ENCODE measurements at regions not wholly inside any gene's neighbourhood (a gene's known extent, or its start where the extent isn't known, plus 50 kb on each side); places are given as distances from the start of the nearest gene placed in this dataset.
A peak's percentile ranks its signal among the peaks of the same experiment; 100 is the strongest.
"Not testable (repeated sequence)": the region's sequence is repeated elsewhere in the genome, so short reads cannot be mapped to it uniquely, and the experiment has no call there.

DNA sequence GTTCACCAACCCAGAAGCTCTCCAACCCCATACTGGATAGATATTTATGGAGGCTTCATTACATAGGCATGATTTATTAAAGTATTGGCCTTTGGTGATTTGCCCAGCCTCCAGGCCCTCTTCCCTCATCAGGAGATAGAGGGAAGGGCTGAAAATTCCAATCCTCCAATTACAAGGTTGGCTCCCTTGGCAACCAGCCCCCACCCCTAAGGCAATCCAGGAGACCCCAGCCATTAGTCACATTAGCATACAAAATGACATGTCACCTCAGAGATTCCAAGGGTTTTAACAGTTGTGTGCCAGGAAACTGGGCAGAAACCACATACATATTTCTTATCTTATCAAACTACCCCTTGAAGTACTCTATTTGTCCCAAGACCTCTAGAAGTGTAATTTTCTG, 210.0 kb downstream of the HINT1 start:
- Histone ChIP-seq H3K27me3 (ENCODE audit: control insufficient read depth, insufficient read depth, low read length) (no peaks in the 10 kb centered on the region), H3K9me3 (ENCODE audit: control insufficient read depth, insufficient read depth, low read depth, low read length) (no peaks in the 10 kb centered on the region), H3K9ac (ENCODE audit: low read length) (no peak overlapping the region), H3K4me3 (ENCODE audit: low read depth, low read length) (no peak overlapping the region), H3K36me3 (ENCODE audit: control insufficient read depth, insufficient read depth, low read length) (no peaks in the 10 kb centered on the region), H3K4me1 (ENCODE audit: control insufficient read depth, insufficient read depth, low read length) (peaks cover 17% of the 10 kb centered on the region; the same call in 1 of the 2 replicates), H3K27ac (ENCODE audit: low read depth, low read length) (peak overlapping the region; percentile 20; the same call in 1 of the 2 replicates)

DNA sequence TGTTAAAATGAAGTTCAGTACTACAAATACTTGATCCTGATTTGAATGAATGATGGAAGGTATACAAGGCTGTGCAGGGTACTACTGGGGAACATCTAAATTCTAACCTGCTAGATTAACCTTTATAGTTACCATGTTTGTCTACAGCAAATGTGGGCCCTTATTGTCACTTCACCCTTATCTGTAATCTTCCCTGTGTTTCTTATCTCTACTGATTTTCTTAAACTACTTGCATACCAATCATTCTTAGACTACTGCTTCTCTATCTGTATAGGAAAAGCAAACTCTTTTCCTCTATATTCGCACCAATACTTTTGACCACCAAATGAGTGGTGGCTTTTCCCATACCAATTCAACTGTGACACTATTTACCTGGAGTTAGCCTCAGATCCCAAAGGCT, 210.7 kb downstream of the HINT1 start:
- Histone ChIP-seq H3K4me1 (ENCODE audit: control insufficient read depth, insufficient read depth, low read length) (peaks cover 17% of the 10 kb centered on the region; the same call in 1 of the 2 replicates), H3K9me3 (ENCODE audit: control insufficient read depth, insufficient read depth, low read depth, low read length) (no peaks in the 10 kb centered on the region)

DNA sequence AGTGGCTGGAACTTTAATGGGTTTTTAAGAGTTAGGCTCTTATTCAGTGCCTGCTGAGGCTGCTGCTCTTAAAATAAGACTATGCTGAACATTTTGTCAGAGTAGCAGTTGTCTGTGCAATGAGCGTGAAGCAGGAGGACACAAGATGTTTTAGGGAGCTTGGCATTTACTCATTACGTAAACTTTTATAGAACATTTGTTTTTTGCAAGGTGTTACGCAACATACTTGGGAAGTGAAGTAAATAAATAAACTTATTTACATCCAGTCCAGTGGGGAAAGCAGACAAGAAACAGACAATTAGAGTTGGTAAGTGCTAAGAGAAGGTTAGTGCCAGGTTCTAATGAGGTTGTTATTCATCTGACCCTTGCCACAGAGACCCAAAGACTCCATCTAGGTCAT, 226.0 kb downstream of the HINT1 start:
- Histone ChIP-seq H3K27me3 (ENCODE audit: control insufficient read depth, insufficient read depth, low read length) (no peaks in the 10 kb centered on the region), H3K4me1 (ENCODE audit: control insufficient read depth, insufficient read depth, low read length) (no peaks in the 10 kb centered on the region), H3K9ac (ENCODE audit: low read length) (no peak overlapping the region), H3K27ac (ENCODE audit: low read depth, low read length) (no peak overlapping the region), H3K36me3 (ENCODE audit: control insufficient read depth, insufficient read depth, low read length) (no peaks in the 10 kb centered on the region), H3K4me3 (ENCODE audit: low read depth, low read length) (no peak overlapping the region), H3K9me3 (ENCODE audit: control insufficient read depth, insufficient read depth, low read depth, low read length) (no peaks in the 10 kb centered on the region)

More for the DNA sequence above, 210.7 kb downstream of the HINT1 start:
- no peaks in the 10 kb centered on the region for H3K36me3 ChIP-seq (ENCODE audit: control insufficient read depth, insufficient read depth, low read length)
- H3K27ac ChIP-seq (ENCODE audit: low read depth, low read length): no peak overlapping the region
- H3K4me3 ChIP-seq (ENCODE audit: low read depth, low read length): no peak overlapping the region
- H3K9ac ChIP-seq (ENCODE audit: low read length): peak overlapping the region; percentile 27
- no peaks in the 10 kb centered on the region for H3K27me3 ChIP-seq (ENCODE audit: control insufficient read depth, insufficient read depth, low read length)

DNA sequence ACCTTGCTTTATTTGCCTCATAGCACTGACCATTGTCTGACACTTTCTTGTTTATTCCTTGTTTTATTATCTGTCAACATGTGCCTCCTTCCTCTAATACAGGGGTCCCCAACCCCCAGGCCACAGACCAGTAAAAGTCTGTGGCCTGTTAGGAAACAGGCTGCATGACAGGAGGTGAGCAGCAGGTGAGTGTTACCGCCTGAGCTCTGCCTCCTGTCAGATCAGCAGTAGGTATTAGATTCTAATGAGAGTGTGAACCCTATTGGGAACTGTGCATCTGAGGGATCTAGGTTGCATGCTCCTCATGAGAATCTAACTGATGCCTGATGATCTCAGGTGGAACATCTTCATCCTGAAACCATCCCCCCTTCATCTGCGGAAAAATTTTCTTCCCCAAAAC, 228.0 kb downstream of the HINT1 start:
- H3K4me1 ChIP-seq (ENCODE audit: control insufficient read depth, insufficient read depth, low read length): no peaks in the 10 kb centered on the region
- H3K27ac ChIP-seq (ENCODE audit: low read depth, low read length): no peak overlapping the region
- no peak overlapping the region for H3K4me3 ChIP-seq (ENCODE audit: low read depth, low read length)
- no peaks in the 10 kb centered on the region for H3K27me3 ChIP-seq (ENCODE audit: control insufficient read depth, insufficient read depth, low read length)
- no peaks in the 10 kb centered on the region for H3K36me3 ChIP-seq (ENCODE audit: control insufficient read depth, insufficient read depth, low read length)
- no peak overlapping the region for H3K9ac ChIP-seq (ENCODE audit: low read length)
- no peaks in the 10 kb centered on the region for H3K9me3 ChIP-seq (ENCODE audit: control insufficient read depth, insufficient read depth, low read depth, low read length)

GRCh38 chr5:130923543-130924124, 241.4 kb downstream of the HINT1 start:
- Histone ChIP-seq H3K4me3 (ENCODE audit: low read depth, low read length) (no peak overlapping the region), H3K9me3 (ENCODE audit: control insufficient read depth, insufficient read depth, low read depth, low read length) (no peaks in the 10 kb centered on the region), H3K9ac (ENCODE audit: low read length) (no peak overlapping the region), H3K4me1 (ENCODE audit: control insufficient read depth, insufficient read depth, low read length) (peaks cover 2% of the 10 kb centered on the region; the same call in 1 of the 2 replicates), H3K36me3 (ENCODE audit: control insufficient read depth, insufficient read depth, low read length) (no peaks in the 10 kb centered on the region), H3K27ac (ENCODE audit: low read depth, low read length) (no peak overlapping the region), H3K27me3 (ENCODE audit: control insufficient read depth, insufficient read depth, low read length) (no peaks in the 10 kb centered on the region)

DNA sequence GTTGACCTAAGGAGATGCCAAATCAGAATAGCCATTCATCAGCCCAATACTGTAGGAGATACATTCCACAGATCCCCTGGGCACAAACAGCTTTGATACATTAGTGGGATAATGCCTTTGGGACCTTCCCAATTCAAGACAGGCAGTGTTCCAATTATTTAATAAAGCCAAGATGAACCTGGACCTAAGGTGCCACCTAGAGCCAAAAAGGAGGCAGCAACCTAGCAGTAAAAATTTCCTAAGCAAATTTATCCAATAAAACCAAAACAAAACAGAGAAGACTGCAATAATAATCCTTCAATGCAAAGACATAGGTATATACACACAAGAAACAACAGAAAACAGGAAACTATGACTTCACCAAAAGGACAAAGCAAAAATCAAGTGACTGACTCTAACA, 253.0 kb downstream of the HINT1 start:
- no peaks in the 10 kb centered on the region for H3K27me3 ChIP-seq (ENCODE audit: control insufficient read depth, insufficient read depth, low read length)
- no peaks in the 10 kb centered on the region for H3K9me3 ChIP-seq (ENCODE audit: control insufficient read depth, insufficient read depth, low read depth, low read length)
- H3K9ac ChIP-seq (ENCODE audit: low read length): no peak overlapping the region
- no peak overlapping the region for H3K27ac ChIP-seq (ENCODE audit: low read depth, low read length)
- H3K36me3 ChIP-seq (ENCODE audit: control insufficient read depth, insufficient read depth, low read length): no peaks in the 10 kb centered on the region
- H3K4me3 ChIP-seq (ENCODE audit: low read depth, low read length): no peak overlapping the region
- H3K4me1 ChIP-seq (ENCODE audit: control insufficient read depth, insufficient read depth, low read length): peaks cover 11% of the 10 kb centered on the region

DNA sequence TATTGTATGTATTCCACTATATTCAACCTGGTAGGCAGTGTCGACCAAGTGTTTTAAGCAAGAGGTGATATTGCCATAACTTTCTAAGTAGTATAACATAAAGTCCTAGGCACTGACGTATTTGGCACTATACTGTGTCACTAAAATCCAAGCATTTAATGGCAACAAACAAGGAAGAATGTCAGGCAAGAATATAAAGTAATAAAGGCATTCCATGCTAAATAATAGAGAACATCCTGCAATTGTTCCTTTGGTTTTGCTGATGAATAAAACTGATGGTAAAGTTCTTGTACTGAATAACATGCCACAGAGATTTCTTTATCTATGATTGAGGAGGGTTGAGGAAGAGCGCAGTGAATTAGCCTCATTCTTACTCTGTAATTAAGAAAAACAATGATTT, 256.9 kb downstream of the HINT1 start:
- Histone ChIP-seq H3K4me1 (ENCODE audit: control insufficient read depth, insufficient read depth, low read length) (peaks cover 11% of the 10 kb centered on the region), H3K36me3 (ENCODE audit: control insufficient read depth, insufficient read depth, low read length) (no peaks in the 10 kb centered on the region), H3K27me3 (ENCODE audit: control insufficient read depth, insufficient read depth, low read length) (no peaks in the 10 kb centered on the region), H3K4me3 (ENCODE audit: low read depth, low read length) (no peak overlapping the region), H3K9me3 (ENCODE audit: control insufficient read depth, insufficient read depth, low read depth, low read length) (no peaks in the 10 kb centered on the region), H3K9ac (ENCODE audit: low read length) (no peak overlapping the region), H3K27ac (ENCODE audit: low read depth, low read length) (no peak overlapping the region)

- not testable (repeated sequence) for H3K27me3 ChIP-seq (ENCODE audit: control insufficient read depth, insufficient read depth, low read length); H3K36me3 ChIP-seq (ENCODE audit: control insufficient read depth, insufficient read depth, low read length); H3K9me3 ChIP-seq (ENCODE audit: control insufficient read depth, insufficient read depth, low read depth, low read length); H3K4me1 ChIP-seq (ENCODE audit: control insufficient read depth, insufficient read depth, low read length)
- peak overlapping the region; percentile 52; the same call in 1 of the 2 replicates for H3K27ac ChIP-seq (ENCODE audit: low read depth, low read length)
- H3K4me3 ChIP-seq (ENCODE audit: low read depth, low read length): peak overlapping the region; percentile 58
- H3K9ac ChIP-seq (ENCODE audit: low read length): peak overlapping the region; percentile 83
Observed at GRCh38 chr5:130897537-130898195, 267.4 kb downstream of the HINT1 start.

DNA sequence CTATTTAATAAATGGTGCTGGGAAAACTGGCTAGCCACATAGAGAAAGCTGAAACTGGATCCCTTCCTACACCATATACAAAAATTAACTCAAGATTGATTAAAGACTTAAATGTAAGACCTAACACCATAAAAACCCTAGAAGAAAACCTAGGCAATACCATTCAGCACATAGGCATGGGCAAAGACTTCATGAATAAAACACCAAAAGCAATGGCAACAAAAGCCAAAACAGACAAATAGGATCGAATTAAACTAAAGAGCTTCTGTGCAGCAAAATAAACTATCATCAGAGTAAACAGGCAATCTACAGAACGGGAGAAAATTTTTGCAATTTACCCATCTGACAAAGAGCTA, 267.9 kb downstream of the HINT1 start:
- H3K4me3 ChIP-seq (ENCODE audit: low read depth, low read length): peak overlapping the region; percentile 58
- H3K27ac ChIP-seq (ENCODE audit: low read depth, low read length); H3K27me3 ChIP-seq (ENCODE audit: control insufficient read depth, insufficient read depth, low read length); H3K9me3 ChIP-seq (ENCODE audit: control insufficient read depth, insufficient read depth, low read depth, low read length); H3K4me1 ChIP-seq (ENCODE audit: control insufficient read depth, insufficient read depth, low read length); H3K36me3 ChIP-seq (ENCODE audit: control insufficient read depth, insufficient read depth, low read length): not testable (repeated sequence)
- H3K9ac ChIP-seq (ENCODE audit: low read length): peak overlapping the region; percentile 83

DNA sequence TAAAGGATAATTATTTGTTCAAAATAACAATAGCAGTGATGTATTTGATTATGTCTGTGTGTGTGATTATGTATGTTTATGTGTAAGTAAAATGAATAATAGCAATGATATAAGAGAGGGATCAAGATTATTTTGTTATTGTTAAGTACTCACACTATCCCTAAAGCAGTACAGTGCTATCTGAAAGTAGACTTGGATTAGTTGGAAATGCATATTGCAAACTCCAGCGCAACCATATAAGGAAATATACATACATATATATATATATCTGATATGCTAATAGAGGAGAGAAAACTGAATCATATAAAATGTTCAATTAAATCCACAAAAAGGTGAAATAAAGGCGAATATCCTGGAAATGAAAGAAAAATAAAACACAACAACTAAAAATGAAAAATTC, 268.4 kb downstream of the HINT1 start:
- Histone ChIP-seq H3K36me3 (ENCODE audit: control insufficient read depth, insufficient read depth, low read length) (no peaks in the 10 kb centered on the region), H3K27me3 (ENCODE audit: control insufficient read depth, insufficient read depth, low read length) (no peaks in the 10 kb centered on the region), H3K9me3 (ENCODE audit: control insufficient read depth, insufficient read depth, low read depth, low read length) (no peaks in the 10 kb centered on the region), H3K9ac (ENCODE audit: low read length) (no peak overlapping the region), H3K4me3 (ENCODE audit: low read depth, low read length) (peak overlapping the region; percentile 58; the same call in 1 of the 2 replicates), H3K27ac (ENCODE audit: low read depth, low read length) (no peak overlapping the region; the same call in 1 of the 2 replicates), H3K4me1 (ENCODE audit: control insufficient read depth, insufficient read depth, low read length) (no peaks in the 10 kb centered on the region)

- Histone ChIP-seq H3K9me3 (ENCODE audit: control insufficient read depth, insufficient read depth, low read depth, low read length) (no peaks in the 10 kb centered on the region), H3K27me3 (ENCODE audit: control insufficient read depth, insufficient read depth, low read length) (no peaks in the 10 kb centered on the region)
Observed at GRCh38 chr5:130893006-130893405, 272.1 kb downstream of the HINT1 start.

More at GRCh38 chr5:130893006-130893405, 272.1 kb downstream of the HINT1 start:
- no peak overlapping the region for H3K27ac ChIP-seq (ENCODE audit: low read depth, low read length)
- no peaks in the 10 kb centered on the region for H3K4me1 ChIP-seq (ENCODE audit: control insufficient read depth, insufficient read depth, low read length)
- no peaks in the 10 kb centered on the region for H3K36me3 ChIP-seq (ENCODE audit: control insufficient read depth, insufficient read depth, low read length)
- no peak overlapping the region for H3K4me3 ChIP-seq (ENCODE audit: low read depth, low read length)
- H3K9ac ChIP-seq (ENCODE audit: low read length): no peak overlapping the region

Measured in HUES6 (cell line).